HCT116 (cell line): ENCODE measurements at regions not wholly inside any gene's neighbourhood (a gene's known extent, or its start where the extent isn't known, plus 50 kb on each side); places are given as distances from the start of the nearest gene placed in this dataset.

Experiments used
- ATAC-seq: fragments of 200-7000 bp; cut with Tn5 transposase; 2 replicates; pipeline ENCODE4 v1.9.1; 2020; ENCODE audit warnings: mild to moderate bottlenecking, moderate library complexity
- BruUV-seq: library from RNA; stranded (reverse); fragments of 400-500 nt; replicated peaks from 2 replicates; lab custom pipeline; 2021; lab: Mats Ljungman, UMichigan
- CTCF ChIA-PET: fragments of 300-600 bp; sonication (Branson Sonifier 250); formaldehyde crosslinking; loops from one replicate; lab custom pipeline; 2021; ENCODE audit warnings: antibody characterized with exemption; lab: Charles Lee
- POLR2A ChIA-PET: fragments of 300-600, 350-600 bp; sonication (Branson Sonifier 250); formaldehyde crosslinking; loops from one replicate; lab custom pipeline; 2021; ENCODE audit warnings: antibody characterized with exemption; lab: Charles Lee
- RAD21 ChIA-PET, 2 experiments: fragments of 300-600 bp; sonication (Branson Sonifier 250); formaldehyde crosslinking; loops; one replicate each; lab custom pipeline; 2023; ENCODE audit warnings: low total read pairs in 2 of 2; ENCODE audit not compliant: uncharacterized antibody in 2 of 2, unreplicated experiment in 2 of 2, low non-redundant PET in 1 of 2; lab: Charles Lee
- DNase-seq: peaks from one replicate; pipeline ENCODE4 v3.0.0-alpha.2; 2010; ENCODE audit warnings: low read depth, low spot score
- H2AFZ ChIP-seq: fragments of 200-600 bp; shearing (Covaris generic), sonication (generic); 2 replicates; pipeline ENCODE4 v1.6.1; 2017; ENCODE audit warnings: low read depth, mixed run types, mixed read lengths, antibody characterized with exemption, low read length; ENCODE audit not compliant: poor library complexity, severe bottlenecking
- H3K27ac ChIP-seq: 2 replicates; pipeline ENCODE4 v1.5.1; 2012; ENCODE audit warnings: low read depth, low read length
- H3K27me3 ChIP-seq: fragments of 200-600 bp; sonication (generic); 2 replicates; pipeline ENCODE4 v1.6.1; 2016; ENCODE audit warnings: mixed run types, low read length, mixed read lengths; ENCODE audit not compliant: insufficient read depth
- H3K36me3 ChIP-seq, 2 experiments: fragments of 200-500 bp in 1 of 2; fragments of 200-600 bp in 1 of 2; sonication (Bioruptor generic) in 1 of 2; sonication (generic) in 1 of 2; 2 replicates each; pipeline versions ENCODE4 v1.5.1 to v1.6.1; 2014 to 2016; ENCODE audit warnings: low read length in 2 of 2, inconsistent platforms in 1 of 2, mixed read lengths in 1 of 2, mixed run types in 1 of 2; ENCODE audit not compliant: insufficient read depth in 2 of 2, control insufficient read depth in 1 of 2
- H3K4me1 ChIP-seq, 2 experiments: fragments of 200-600 bp in 1 of 2; sonication (generic) in 1 of 2; 2 replicates each; pipeline versions ENCODE4 v1.5.1 to v1.6.1; 2012 to 2017; ENCODE audit warnings: low read length in 2 of 2, inconsistent platforms in 1 of 2, mild to moderate bottlenecking in 1 of 2, mixed read lengths in 1 of 2, mixed run types in 1 of 2, moderate library complexity in 1 of 2; ENCODE audit not compliant: insufficient read depth in 2 of 2, control insufficient read depth in 1 of 2
- H3K4me2 ChIP-seq: fragments of 200-600 bp; sonication (generic); 2 replicates; pipeline ENCODE4 v1.6.1; 2017; ENCODE audit warnings: mixed run types, low read length, mixed read lengths
- H3K4me3 ChIP-seq, 2 experiments: fragments of 200-600 bp in 1 of 2; sonication (generic) in 1 of 2; replicated peaks in 1 of 2; 2 replicates each; pipeline ENCODE4 v1.5.1; 2011 to 2016; ENCODE audit warnings: low read length in 2 of 2, control low read depth in 1 of 2, low read depth in 1 of 2, mild to moderate bottlenecking in 1 of 2, mixed read lengths in 1 of 2, mixed run types in 1 of 2
- H3K79me2 ChIP-seq: fragments of 200-600 bp; sonication (generic); 2 replicates; pipeline ENCODE4 v1.6.1; 2017; ENCODE audit warnings: mild to moderate bottlenecking, mixed run types, low read length, moderate library complexity, mixed read lengths; ENCODE audit not compliant: insufficient read depth
- H3K9ac ChIP-seq: fragments of 200-600 bp; sonication (generic); 2 replicates; pipeline ENCODE4 v1.6.1; 2016; ENCODE audit warnings: low read length, mixed read lengths
- H3K9me2 ChIP-seq: fragments of 200-600 bp; sonication (generic), shearing (Covaris generic); 2 replicates; pipeline ENCODE4 v1.6.1; 2017; ENCODE audit warnings: mixed run types, mild to moderate bottlenecking, moderate library complexity; ENCODE audit not compliant: insufficient read depth
- H3K9me3 ChIP-seq, 2 experiments: fragments of 200-500 bp in 1 of 2; fragments of 200-600 bp in 1 of 2; sonication (Bioruptor generic) in 1 of 2; sonication (generic) in 1 of 2; 2 replicates each; pipeline ENCODE4 v1.6.1; 2014 to 2017; ENCODE audit warnings: low read length in 2 of 2, mixed read lengths in 2 of 2, inconsistent platforms in 1 of 2, low read depth in 1 of 2, mild to moderate bottlenecking in 1 of 2, mixed run types in 1 of 2, moderate library complexity in 1 of 2; ENCODE audit not compliant: control insufficient read depth in 1 of 2, insufficient read depth in 1 of 2
- H4K20me1 ChIP-seq: fragments of 200-600 bp; sonication (generic), shearing (Covaris generic); 2 replicates; pipeline ENCODE4 v1.6.1; 2017; ENCODE audit warnings: mixed run types, mild to moderate bottlenecking, moderate library complexity; ENCODE audit not compliant: insufficient read depth
- CEBPB ChIP-seq: IDR thresholded peaks from 2 replicates; pipeline ENCODE4 v1.6.1; 2012; ENCODE audit warnings: low read depth
- EGR1 ChIP-seq: IDR thresholded peaks from 2 replicates; pipeline ENCODE4 v1.6.1; 2012; ENCODE audit warnings: low read depth
- POLR2A ChIP-seq: IDR thresholded peaks from 2 replicates; pipeline ENCODE4 v1.7.0; 2011; ENCODE audit warnings: borderline replicate concordance; ENCODE audit not compliant: insufficient read depth, insufficient read length; ENCODE audit errors: extremely low read depth
- POLR2AphosphoS5 ChIP-seq: IDR thresholded peaks from 2 replicates; pipeline ENCODE4 v1.6.1; 2011; ENCODE audit warnings: mild to moderate bottlenecking, low read depth, low read length, moderate library complexity
- RAD21 ChIP-seq: IDR thresholded peaks from 2 replicates; pipeline ENCODE4 v1.6.1; 2012; ENCODE audit warnings: low read depth, mild to moderate bottlenecking
- REST ChIP-seq: IDR thresholded peaks from 2 replicates; pipeline ENCODE4 v1.6.1; 2012; ENCODE audit warnings: low read depth
- SRF ChIP-seq: IDR thresholded peaks from 2 replicates; pipeline ENCODE4 v1.6.1; 2012; ENCODE audit warnings: low read depth
- TCF7L2 ChIP-seq: IDR thresholded peaks from 2 replicates; pipeline ENCODE4 v1.7.0; 2011; ENCODE audit warnings: borderline replicate concordance, inconsistent platforms; ENCODE audit not compliant: insufficient read depth, insufficient read length; ENCODE audit errors: extremely low read depth
- YY1 ChIP-seq: IDR thresholded peaks from 2 replicates; pipeline ENCODE4 v1.6.1; 2011; ENCODE audit warnings: low read length, low read depth, moderate library complexity, mild to moderate bottlenecking; ENCODE audit not compliant: insufficient replicate concordance; ENCODE audit errors: extremely low read depth
- ZFX ChIP-seq: fragments of 450-650 bp; IDR thresholded peaks from 2 replicates; pipeline ENCODE4 v1.6.1; 2017
- intact Hi-C: fragments of 100-400 bp; cut with micrococcal nuclease; formaldehyde crosslinking; loops from 2 replicates; pipeline ENCODE4 v1.10.0; 2022

DNA sequence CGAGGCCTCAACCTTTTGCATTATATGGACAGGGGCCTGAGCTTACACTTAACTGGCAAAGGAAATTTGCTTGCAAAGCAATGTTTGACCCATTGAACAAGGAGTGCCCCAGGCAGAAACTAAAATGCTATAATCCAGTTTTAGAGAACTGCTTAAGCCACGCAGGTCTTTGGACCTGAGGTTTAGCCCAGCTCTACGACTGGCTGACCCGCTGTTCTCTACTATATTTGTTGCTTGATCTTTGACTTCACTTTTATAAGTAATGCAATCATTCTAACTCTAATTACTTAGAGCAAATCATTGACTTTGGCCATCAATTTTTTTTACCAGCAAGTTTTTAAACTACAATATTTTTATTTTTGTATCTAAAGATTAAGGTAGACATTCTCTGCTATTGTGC is 268.8 kb downstream of the MREG start (continued):
- TF ChIP-seq TCF7L2, result no peak
- no peak for TF ChIP-seq YY1
- TF ChIP-seq EGR1, result no peak
- TF ChIP-seq SRF, result no peak

DNA sequence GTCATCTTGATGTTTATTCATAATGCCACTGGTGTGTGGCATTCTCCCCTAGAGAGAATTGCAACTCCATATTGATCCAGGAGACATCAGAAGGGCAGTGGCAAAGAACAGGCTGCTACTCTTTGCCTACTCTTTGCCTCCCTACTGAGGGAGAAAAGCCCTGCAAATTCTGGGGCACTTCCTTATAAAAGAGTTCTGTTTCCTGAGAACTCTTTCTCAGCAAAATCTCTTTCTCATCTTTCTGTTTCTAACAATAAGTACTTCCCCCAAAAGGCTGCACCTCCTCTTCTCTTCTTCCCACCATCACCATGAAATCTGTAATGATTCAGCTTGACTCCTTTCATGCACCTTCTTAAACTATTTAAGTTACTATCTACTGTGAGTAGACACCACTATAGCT is 270.3 kb downstream of the MREG start:
- Histone ChIP-seq H3K27me3 (no peaks in the 10 kb centered on the region), H2AFZ (no peak overlapping the region), H3K79me2 (no peaks in the 10 kb centered on the region), H3K9me2 (no peaks in the 10 kb centered on the region; the same call in 1 of the 2 replicates), H3K9ac (no peak overlapping the region), H3K4me3 (no peak overlapping the region), H4K20me1 (no peaks in the 10 kb centered on the region), H3K27ac (no peak overlapping the region), H3K4me1 (no peaks in the 10 kb centered on the region), H3K4me2 (no peak overlapping the region), H3K36me3 (no peaks in the 10 kb centered on the region), H3K9me3 (no peaks in the 10 kb centered on the region)
- BruUV-seq, result no TSS peak
- ChIA-PET CTCF (no interaction called here), POLR2A (no interaction called here), RAD21 (no interaction called here)
- no peak for DNase-seq
- ATAC-seq, result no peak
- TF ChIP-seq CEBPB (no peak), POLR2A (no peak), POLR2AphosphoS5 (no peak), REST (no peak), TCF7L2 (no peak), ZFX (no peak), RAD21 (no peak)
- intact Hi-C loops, result no loop called here
